CD14-positive monocyte (primary cell): ENCODE measurements at regions not wholly inside any gene's neighbourhood (a gene's known extent, or its start where the extent isn't known, plus 50 kb on each side); places are given as distances from the start of the nearest gene placed in this dataset.
A peak's percentile ranks its signal among the peaks of the same experiment; 100 is the strongest.

Experiments
- DNase-seq, 3 donors: peaks; one replicate each; pipeline ENCODE4 v3.0.0-alpha.2; 2011 to 2022
- H2AFZ ChIP-seq: 2 replicates; pipeline ENCODE4 v1.6.0; 2012; ENCODE audit warnings: mild to moderate bottlenecking, low read depth, low read length, inconsistent platforms; ENCODE audit not compliant: insufficient read depth, poor library complexity, severe bottlenecking
- H3K27ac ChIP-seq, 2 donors: 1 replicate in 1 of 2; 2 replicates in 1 of 2; pipeline ENCODE4 v1.5.1; 2012 to 2013; ENCODE audit warnings: low read length in 2 of 2, control low read depth in 1 of 2, inconsistent platforms in 1 of 2, low read depth in 1 of 2, mild to moderate bottlenecking in 1 of 2
- H3K27me3 ChIP-seq, 2 donors: one replicate each; pipeline versions ENCODE4 v1.6.0 to v1.6.1; 2011 to 2013; ENCODE audit warnings: low read length in 2 of 2; ENCODE audit not compliant: control insufficient read depth in 2 of 2, insufficient read depth in 2 of 2
- H3K36me3 ChIP-seq, 2 donors: replicated peaks in 1 of 2; 1 replicate in 1 of 2; 2 replicates in 1 of 2; pipeline versions ENCODE4 v1.5.1 to v1.6.1; 2012 to 2013; ENCODE audit warnings: low read length in 2 of 2, control low read depth in 1 of 2, inconsistent platforms in 1 of 2, mild to moderate bottlenecking in 1 of 2; ENCODE audit not compliant: insufficient read depth in 2 of 2, control insufficient read depth in 1 of 2
- H3K4me1 ChIP-seq, 2 donors: 1 replicate in 1 of 2; 2 replicates in 1 of 2; pipeline versions ENCODE4 v1.5.1 to v1.6.1; 2012 to 2013; ENCODE audit warnings: low read length in 2 of 2, control low read depth in 1 of 2, inconsistent platforms in 1 of 2, mild to moderate bottlenecking in 1 of 2, moderate library complexity in 1 of 2; ENCODE audit not compliant: insufficient read depth in 2 of 2, control insufficient read depth in 1 of 2
- H3K4me2 ChIP-seq: replicated peaks from 2 replicates; pipeline ENCODE3; 2012; ENCODE audit warnings: low read length, moderate library complexity, mild to moderate bottlenecking; ENCODE audit not compliant: poor library complexity, severe bottlenecking; ENCODE audit errors: extremely low read depth
- H3K4me3 ChIP-seq, 3 experiments: fragments of 200-600 bp in 1 of 3; sonication (generic) in 1 of 3; replicated peaks in 1 of 3; 1 replicate in 2 of 3; 2 replicates in 1 of 3; pipeline ENCODE4 v1.5.1; 2011 to 2013; ENCODE audit warnings: low read length in 3 of 3, mild to moderate bottlenecking in 3 of 3, control low read depth in 2 of 3, low read depth in 2 of 3, inconsistent platforms in 1 of 3, moderate library complexity in 1 of 3
- H3K79me2 ChIP-seq: 2 replicates; pipeline ENCODE4 v1.6.0; 2012; ENCODE audit warnings: mild to moderate bottlenecking, control low read depth, inconsistent platforms, low read length, moderate library complexity; ENCODE audit not compliant: insufficient read depth
- H3K9ac ChIP-seq: 2 replicates; pipeline ENCODE4 v1.6.0; 2017; ENCODE audit warnings: low read length, mild to moderate bottlenecking; ENCODE audit not compliant: insufficient read depth, poor library complexity, severe bottlenecking
- H3K9me3 ChIP-seq, 2 donors: replicated peaks in 1 of 2; 1 replicate in 1 of 2; 2 replicates in 1 of 2; pipeline versions ENCODE4 v1.5.1 to v1.6.1; 2012 to 2013; ENCODE audit warnings: low read length in 2 of 2, control low read depth in 1 of 2; ENCODE audit not compliant: control insufficient read depth in 1 of 2, insufficient read depth in 1 of 2
- H4K20me1 ChIP-seq: 2 replicates; pipeline ENCODE4 v1.6.0; 2012; ENCODE audit warnings: mild to moderate bottlenecking, low read length, control low read depth, moderate library complexity; ENCODE audit not compliant: insufficient read depth
- H3K27ac Mint-ChIP-seq, 7 donors: one replicate each; pipeline ENCODE4 v1.8.0; 2020; ENCODE audit warnings: mild to moderate bottlenecking in 7 of 7, mixed read lengths in 7 of 7, moderate library complexity in 6 of 7, inconsistent platforms in 2 of 7
- H3K27me3 Mint-ChIP-seq, 3 donors: one replicate each; pipeline ENCODE4 v1.8.0; 2021 to 2022; ENCODE audit warnings: low read depth in 3 of 3, mild to moderate bottlenecking in 3 of 3, mixed read lengths in 3 of 3, moderate library complexity in 3 of 3, inconsistent platforms in 1 of 3
- H3K36me3 Mint-ChIP-seq, 2 donors: one replicate each; pipeline ENCODE4 v1.8.0; 2020; ENCODE audit warnings: mixed read lengths in 2 of 2, inconsistent platforms in 1 of 2, mild to moderate bottlenecking in 1 of 2
- H3K4me1 Mint-ChIP-seq: one replicate; pipeline ENCODE4 v1.8.0; 2020; ENCODE audit warnings: mild to moderate bottlenecking, mixed read lengths
- H3K4me3 Mint-ChIP-seq, 2 donors: one replicate each; pipeline ENCODE4 v1.8.0; 2020; ENCODE audit warnings: mild to moderate bottlenecking in 2 of 2, mixed read lengths in 2 of 2, moderate library complexity in 1 of 2
- H3K9me3 Mint-ChIP-seq, 7 donors: one replicate each; pipeline ENCODE4 v1.8.0; 2020 to 2022; ENCODE audit warnings: mixed read lengths in 7 of 7, mild to moderate bottlenecking in 6 of 7, moderate library complexity in 6 of 7, inconsistent platforms in 2 of 7
- WGBS: methylation state at CpG from one replicate; pipeline ENCODE4 v1.1.5; 2013; ENCODE audit warnings: missing lambda C conversion rate; ENCODE audit not compliant: insufficient coverage; 5-methylcytosine and 5-hydroxymethylcytosine counted together
- intact Hi-C, 2 donors: fragments of 100-400 bp; cut with micrococcal nuclease; formaldehyde crosslinking; loops; one replicate each; pipeline versions ENCODE4 v1.15.0 to v1.15.1; 2023
- TF ChIP-seq, protein P1 (sequence below): fragments of 200-600 bp; IDR thresholded peaks from one replicate; pipeline ENCODE4 v1.8.0; 2022; ENCODE audit warnings: antibody characterized with exemption, mild to moderate bottlenecking

DNA sequence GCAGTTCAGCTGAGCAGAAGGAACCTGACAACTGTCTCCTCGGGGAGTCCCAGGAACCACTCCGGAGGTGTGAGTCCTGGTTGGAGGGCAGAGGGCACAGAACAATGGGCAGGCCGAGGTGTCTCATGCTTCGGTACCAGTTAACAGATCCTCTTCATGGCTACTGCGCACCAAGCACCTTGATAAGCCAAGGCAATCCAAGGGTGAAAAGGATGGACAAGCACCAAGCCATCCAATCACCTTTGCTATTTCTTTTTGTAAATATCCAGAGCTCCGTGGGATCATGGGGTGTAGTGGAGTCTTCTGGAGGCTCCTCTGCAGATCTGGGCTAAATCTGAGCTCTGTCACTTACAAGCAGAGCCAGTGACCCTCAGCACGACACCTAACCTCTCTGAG is 233.5 kb downstream of the WDR11 start:
- WGBS: 88% methylated on average over 6 of the region's 7 CpGs
- H3K9ac ChIP-seq: no peak overlapping the region
- H3K4me1 ChIP-seq: peaks cover 14 to 17% of the 10 kb centered on the region in 2 donors
- no peak overlapping the region for H3K27ac ChIP-seq
- no peak overlapping the region for H3K4me3 Mint-ChIP-seq
- no peak overlapping the region for H3K27ac Mint-ChIP-seq
- no peak overlapping the region for H2AFZ ChIP-seq
- no peak overlapping the region for H3K4me3 ChIP-seq
- no peak for DNase-seq
- peaks cover 0 to 4% (median 2%) of the 10 kb centered on the region in 7 donors for H3K9me3 Mint-ChIP-seq
- no peaks in the 10 kb centered on the region for H3K36me3 ChIP-seq
- no peaks in the 10 kb centered on the region for H3K79me2 ChIP-seq
- H3K4me2 ChIP-seq: no peak overlapping the region
- peaks cover 14% of the 10 kb centered on the region for H3K4me1 Mint-ChIP-seq
- H4K20me1 ChIP-seq: no peaks in the 10 kb centered on the region
- no peaks in the 10 kb centered on the region for H3K36me3 Mint-ChIP-seq
- peaks cover 7 to 23% (median 7%) of the 10 kb centered on the region in 3 donors for H3K27me3 Mint-ChIP-seq
- H3K9me3 ChIP-seq: no peaks in the 10 kb centered on the region
- TF ChIP-seq, protein P1, sequence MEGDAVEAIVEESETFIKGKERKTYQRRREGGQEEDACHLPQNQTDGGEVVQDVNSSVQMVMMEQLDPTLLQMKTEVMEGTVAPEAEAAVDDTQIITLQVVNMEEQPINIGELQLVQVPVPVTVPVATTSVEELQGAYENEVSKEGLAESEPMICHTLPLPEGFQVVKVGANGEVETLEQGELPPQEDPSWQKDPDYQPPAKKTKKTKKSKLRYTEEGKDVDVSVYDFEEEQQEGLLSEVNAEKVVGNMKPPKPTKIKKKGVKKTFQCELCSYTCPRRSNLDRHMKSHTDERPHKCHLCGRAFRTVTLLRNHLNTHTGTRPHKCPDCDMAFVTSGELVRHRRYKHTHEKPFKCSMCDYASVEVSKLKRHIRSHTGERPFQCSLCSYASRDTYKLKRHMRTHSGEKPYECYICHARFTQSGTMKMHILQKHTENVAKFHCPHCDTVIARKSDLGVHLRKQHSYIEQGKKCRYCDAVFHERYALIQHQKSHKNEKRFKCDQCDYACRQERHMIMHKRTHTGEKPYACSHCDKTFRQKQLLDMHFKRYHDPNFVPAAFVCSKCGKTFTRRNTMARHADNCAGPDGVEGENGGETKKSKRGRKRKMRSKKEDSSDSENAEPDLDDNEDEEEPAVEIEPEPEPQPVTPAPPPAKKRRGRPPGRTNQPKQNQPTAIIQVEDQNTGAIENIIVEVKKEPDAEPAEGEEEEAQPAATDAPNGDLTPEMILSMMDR: no peak
- peaks cover 2 to 25% of the 10 kb centered on the region in 2 donors for H3K27me3 ChIP-seq
- intact Hi-C loops: no loop called here

DNA sequence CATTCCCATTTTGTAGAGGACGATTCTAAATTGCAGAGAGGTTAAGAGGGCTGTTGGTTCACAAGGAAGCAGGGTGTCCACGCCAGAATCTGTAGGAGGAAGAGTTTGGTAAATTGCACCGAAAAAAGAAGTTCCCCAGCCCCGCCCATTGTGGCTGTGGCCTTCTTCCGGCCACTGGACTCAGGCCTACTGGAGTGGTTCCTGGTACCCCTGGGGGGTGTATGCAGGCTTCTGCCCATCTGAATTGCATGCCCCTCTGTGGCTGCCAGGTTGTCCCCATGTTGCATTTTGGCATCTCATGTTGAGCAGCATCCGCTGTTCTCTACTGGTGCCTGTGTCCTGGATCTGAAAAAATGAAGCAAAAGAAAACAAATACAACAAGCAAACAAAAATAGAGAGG is 234.2 kb downstream of the WDR11 start:
- H3K27ac Mint-ChIP-seq: peak overlapping the region in 1 of 7 donors; percentile 5

More for the DNA sequence above, 234.2 kb downstream of the WDR11 start:
- H4K20me1 ChIP-seq: no peaks in the 10 kb centered on the region
- no peaks in the 10 kb centered on the region for H3K79me2 ChIP-seq
- no peak for DNase-seq
- no peak overlapping the region for H3K4me2 ChIP-seq
- H3K4me1 Mint-ChIP-seq: peaks cover 10% of the 10 kb centered on the region
- H3K9me3 ChIP-seq: no peaks in the 10 kb centered on the region
- no peak overlapping the region for H3K4me3 ChIP-seq
- no peaks in the 10 kb centered on the region for H3K36me3 Mint-ChIP-seq
- H3K36me3 ChIP-seq: no peaks in the 10 kb centered on the region
- peak overlapping the region in 1 of 2 donors; percentile 28 for H3K4me3 Mint-ChIP-seq
- peaks cover 0 to 5% (median 3%) of the 10 kb centered on the region in 7 donors for H3K9me3 Mint-ChIP-seq
- no peak overlapping the region for H3K9ac ChIP-seq
- peaks cover 2 to 25% of the 10 kb centered on the region in 2 donors for H3K27me3 ChIP-seq
- H3K27me3 Mint-ChIP-seq: peaks cover 5 to 23% (median 9%) of the 10 kb centered on the region in 3 donors
- WGBS: 40% methylated on average over 6 of the region's 6 CpGs
- intact Hi-C loops: no loop called here
- H2AFZ ChIP-seq: no peak overlapping the region
- peaks cover 14 to 17% of the 10 kb centered on the region in 2 donors for H3K4me1 ChIP-seq
- no peak overlapping the region for H3K27ac ChIP-seq
- TF ChIP-seq, protein P1: no peak
